ENCODE measurements at regions not wholly inside any gene's neighbourhood (a gene's known extent, or its start where the extent isn't known, plus 50 kb on each side); places are given as distances from the start of the nearest gene placed in this dataset.

DNA sequence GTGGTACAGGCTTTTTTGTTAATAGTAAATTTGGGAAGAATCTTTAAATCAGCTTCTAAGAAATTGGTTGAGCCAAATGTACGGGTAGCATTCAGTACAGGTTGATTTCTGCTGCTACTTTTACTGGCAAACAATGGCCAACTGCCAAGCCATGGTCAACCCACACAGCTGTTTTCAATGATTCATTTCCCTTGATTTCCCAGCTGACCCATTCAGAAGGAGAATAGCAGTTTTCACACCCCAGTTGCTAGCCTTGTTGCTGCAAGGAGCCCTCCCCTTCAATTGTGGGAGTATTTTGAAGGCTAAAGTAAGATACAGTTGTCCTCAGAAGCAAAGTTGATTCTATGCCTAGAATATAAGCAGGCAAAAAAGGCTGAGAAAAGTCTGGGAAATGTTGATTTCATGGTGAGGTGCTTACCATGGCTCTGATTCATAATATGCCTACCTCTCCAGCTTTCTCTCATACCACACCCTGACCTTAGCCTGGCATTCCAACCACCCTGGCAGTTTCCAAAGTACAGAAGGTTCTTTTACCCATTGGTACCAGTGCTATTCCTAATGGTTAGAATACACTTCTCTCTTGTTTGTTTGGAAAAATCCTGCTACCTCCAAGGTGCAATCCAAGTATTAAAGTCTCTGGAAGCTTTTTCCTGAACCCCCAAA is 320.3 kb upstream of the TGFBR2 start:
- no peaks in the 10 kb centered on the region for H3K27me3 ChIP-seq
- TF ChIP-seq POLR2AphosphoS5 (IDR thresholded peaks at IDR 0.05) = peak; percentile 27 to 90 (median 66)
- no peak for TF ChIP-seq POLR2A (IDR thresholded peaks at IDR 0.05)
- no peak for TF ChIP-seq EP300 (IDR thresholded peaks at IDR 0.05)
- no peak overlapping the region for H3K4me3 ChIP-seq
- H3K27ac ChIP-seq = peak overlapping the region; percentile 56 to 77 (median 73)
- DNase-seq = peak; percentile 76 to 77
- H3K36me3 ChIP-seq = no peaks in the 10 kb centered on the region
- WGBS, 5 donors = 0 to 23% (median 4%) methylated on average over 1 of the region's 1 CpG
- no peaks in the 10 kb centered on the region for H3K9me3 ChIP-seq
- intact Hi-C loops (cut with DNase I; ENCODE audit: low total_unique reads) = no loop called here
- H3K4me1 ChIP-seq = peaks cover 7 to 37% (median 27%) of the 10 kb centered on the region in 4 donors

GRCh38 chr3:30286811-30287210 is 319.6 kb upstream of the TGFBR2 start:
- Histone ChIP-seq H3K27me3 (no peaks in the 10 kb centered on the region), H3K4me3 (no peak overlapping the region), H3K4me1 (peaks cover 7 to 37% (median 27%) of the 10 kb centered on the region in 4 donors), H3K9me3 (no peaks in the 10 kb centered on the region), H3K27ac (peak overlapping the region in 4 of 5 donors; percentile 61 to 77 (median 73)), H3K36me3 (no peaks in the 10 kb centered on the region)
- intact Hi-C loops (cut with DNase I; ENCODE audit: low total_unique reads) = no loop called here
- no peak for DNase-seq
- no peak for TF ChIP-seq EP300 (IDR thresholded peaks at IDR 0.05)
- TF ChIP-seq, protein P1, sequence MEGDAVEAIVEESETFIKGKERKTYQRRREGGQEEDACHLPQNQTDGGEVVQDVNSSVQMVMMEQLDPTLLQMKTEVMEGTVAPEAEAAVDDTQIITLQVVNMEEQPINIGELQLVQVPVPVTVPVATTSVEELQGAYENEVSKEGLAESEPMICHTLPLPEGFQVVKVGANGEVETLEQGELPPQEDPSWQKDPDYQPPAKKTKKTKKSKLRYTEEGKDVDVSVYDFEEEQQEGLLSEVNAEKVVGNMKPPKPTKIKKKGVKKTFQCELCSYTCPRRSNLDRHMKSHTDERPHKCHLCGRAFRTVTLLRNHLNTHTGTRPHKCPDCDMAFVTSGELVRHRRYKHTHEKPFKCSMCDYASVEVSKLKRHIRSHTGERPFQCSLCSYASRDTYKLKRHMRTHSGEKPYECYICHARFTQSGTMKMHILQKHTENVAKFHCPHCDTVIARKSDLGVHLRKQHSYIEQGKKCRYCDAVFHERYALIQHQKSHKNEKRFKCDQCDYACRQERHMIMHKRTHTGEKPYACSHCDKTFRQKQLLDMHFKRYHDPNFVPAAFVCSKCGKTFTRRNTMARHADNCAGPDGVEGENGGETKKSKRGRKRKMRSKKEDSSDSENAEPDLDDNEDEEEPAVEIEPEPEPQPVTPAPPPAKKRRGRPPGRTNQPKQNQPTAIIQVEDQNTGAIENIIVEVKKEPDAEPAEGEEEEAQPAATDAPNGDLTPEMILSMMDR (IDR thresholded peaks at IDR 0.05) = no peak
- no peak for TF ChIP-seq POLR2AphosphoS5 (IDR thresholded peaks at IDR 0.05)
- no peak for TF ChIP-seq POLR2A (IDR thresholded peaks at IDR 0.05)
- 86 to 95% (median 88%) methylated on average over 2 of the region's 2 CpGs for WGBS, 5 donors

- no peaks in the 10 kb centered on the region for H3K36me3 ChIP-seq
- no peak overlapping the region for H3K4me3 ChIP-seq
- H3K27me3 ChIP-seq = no peaks in the 10 kb centered on the region
- intact Hi-C loops (cut with DNase I; ENCODE audit: low total_unique reads) = no loop called here
- DNase-seq = no peak
- H3K27ac ChIP-seq = peak overlapping the region in 2 of 5 donors; percentile 45 to 47
- peaks cover 7 to 37% (median 25%) of the 10 kb centered on the region in 4 donors for H3K4me1 ChIP-seq
- H3K9me3 ChIP-seq = no peaks in the 10 kb centered on the region
- TF ChIP-seq, protein P1 (IDR thresholded peaks at IDR 0.05) = no peak
- no peak for TF ChIP-seq POLR2A (IDR thresholded peaks at IDR 0.05)
- no peak for TF ChIP-seq EP300 (IDR thresholded peaks at IDR 0.05)
- TF ChIP-seq POLR2AphosphoS5 (IDR thresholded peaks at IDR 0.05) = no peak
These were observed 317.6 kb upstream of the TGFBR2 start for GRCh38 chr3:30288830-30289229.

GRCh38 chr3:30289324-30289723 is 317.1 kb upstream of the TGFBR2 start:
- H3K9me3 ChIP-seq = no peaks in the 10 kb centered on the region
- H3K36me3 ChIP-seq = no peaks in the 10 kb centered on the region
- TF ChIP-seq, protein P1 (IDR thresholded peaks at IDR 0.05) = no peak
- TF ChIP-seq POLR2AphosphoS5 (IDR thresholded peaks at IDR 0.05) = peak in 1 of 3 donors; percentile 14
- no peaks in the 10 kb centered on the region for H3K27me3 ChIP-seq
- H3K4me3 ChIP-seq = no peak overlapping the region
- intact Hi-C loops (cut with DNase I; ENCODE audit: low total_unique reads) = no loop called here
- 0 to 24% (median 9%) methylated on average over 1 of the region's 1 CpG for WGBS, 5 donors
- peaks cover 7 to 37% (median 25%) of the 10 kb centered on the region in 4 donors for H3K4me1 ChIP-seq
- H3K27ac ChIP-seq = peak overlapping the region in 2 of 5 donors; percentile 45 to 47
- DNase-seq = peak in 1 of 2 donors; percentile 73

DNA sequence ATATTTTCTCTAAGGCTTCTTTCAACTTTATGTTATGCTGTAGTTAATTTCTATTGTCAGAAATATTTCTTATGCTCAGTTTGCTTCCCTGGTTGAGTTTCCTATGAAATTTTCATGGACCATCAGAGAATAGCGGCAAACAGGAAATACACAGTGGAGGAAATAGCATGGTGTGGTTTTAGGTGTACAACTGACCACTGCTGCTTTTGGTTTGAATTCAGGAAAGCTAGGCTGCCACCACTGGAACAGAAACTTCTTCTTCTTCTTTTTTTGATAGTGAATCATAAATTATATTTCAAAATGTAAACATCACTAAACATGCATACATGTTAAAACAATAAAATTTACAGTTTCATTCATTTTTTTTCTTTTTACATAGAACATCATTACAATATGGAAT is 316.6 kb upstream of the TGFBR2 start:
- peak overlapping the region in 2 of 5 donors; percentile 45 to 47 for H3K27ac ChIP-seq
- intact Hi-C loops (cut with DNase I; ENCODE audit: low total_unique reads) = no loop called here
- DNase-seq = no peak
- no peaks in the 10 kb centered on the region for H3K36me3 ChIP-seq
- WGBS, 5 donors = 65 to 76% (median 70%) methylated on average over 1 of the region's 1 CpG
- TF ChIP-seq POLR2A (IDR thresholded peaks at IDR 0.05) = no peak
- TF ChIP-seq, protein P1 (IDR thresholded peaks at IDR 0.05) = no peak
- no peak for TF ChIP-seq POLR2AphosphoS5 (IDR thresholded peaks at IDR 0.05)
- TF ChIP-seq EP300 (IDR thresholded peaks at IDR 0.05) = no peak
- no peaks in the 10 kb centered on the region for H3K9me3 ChIP-seq
- peaks cover 7 to 37% (median 25%) of the 10 kb centered on the region in 4 donors for H3K4me1 ChIP-seq
- no peak overlapping the region for H3K4me3 ChIP-seq
- H3K27me3 ChIP-seq = no peaks in the 10 kb centered on the region
